DOHH2 (cell line): ENCODE measurements at regions not wholly inside any gene's neighbourhood (a gene's known extent, or its start where the extent isn't known, plus 50 kb on each side); places are given as distances from the start of the nearest gene placed in this dataset.

ENCODE experiments used
- H3F3A ChIP-seq: fragments of 200-600 bp; sonication (generic), shearing (Covaris generic); 2 replicates; pipeline ENCODE4 v1.6.0; 2016; ENCODE audit warnings: antibody characterized with exemption, mild to moderate bottlenecking; ENCODE audit not compliant: control insufficient read depth, insufficient read depth
- H3K27ac ChIP-seq: fragments of 200-600 bp; sonication (generic); 2 replicates; pipeline ENCODE4 v1.5.1; 2014; ENCODE audit warnings: low read depth, mild to moderate bottlenecking, low read length, moderate library complexity
- H3K27me3 ChIP-seq: fragments of 200-600 bp; sonication (generic); 2 replicates; pipeline ENCODE4 v1.6.1; 2014; ENCODE audit warnings: mild to moderate bottlenecking, low read length, mixed read lengths; ENCODE audit not compliant: control insufficient read depth
- H3K36me3 ChIP-seq: fragments of 200-600 bp; sonication (generic); 2 replicates; pipeline ENCODE4 v1.6.1; 2014; ENCODE audit warnings: mild to moderate bottlenecking, low read length, moderate library complexity, mixed read lengths; ENCODE audit not compliant: control insufficient read depth
- H3K4me1 ChIP-seq: fragments of 200-600 bp; sonication (generic); 2 replicates; pipeline ENCODE4 v1.6.1; 2014; ENCODE audit warnings: mild to moderate bottlenecking, low read length, mixed read lengths; ENCODE audit not compliant: control insufficient read depth
- H3K4me2 ChIP-seq: fragments of 200-600 bp; sonication (generic); 2 replicates; pipeline ENCODE4 v1.6.0; 2014; ENCODE audit warnings: mild to moderate bottlenecking, low read length, moderate library complexity
- H3K4me3 ChIP-seq: fragments of 200-600 bp; sonication (generic); 2 replicates; pipeline ENCODE4 v1.5.1; 2014; ENCODE audit warnings: mild to moderate bottlenecking, low read length, mixed read lengths
- H3K79me2 ChIP-seq: fragments of 200-600 bp; sonication (generic); 2 replicates; pipeline ENCODE4 v1.6.1; 2014; ENCODE audit warnings: mild to moderate bottlenecking, low read length, mixed read lengths; ENCODE audit not compliant: control insufficient read depth
- H3K9me2 ChIP-seq: fragments of 200-600 bp; sonication (generic); replicated peaks from 2 replicates; pipeline ENCODE4 v1.6.1; 2014; ENCODE audit warnings: mild to moderate bottlenecking, low read length, mixed read lengths; ENCODE audit not compliant: control insufficient read depth
- H3K9me3 ChIP-seq: fragments of 200-600 bp; sonication (generic); 2 replicates; pipeline ENCODE4 v1.6.1; 2014; ENCODE audit warnings: antibody characterized with exemption, low read length, mixed read lengths; ENCODE audit not compliant: control insufficient read depth, insufficient read depth
- H4K20me1 ChIP-seq: fragments of 200-600 bp; sonication (generic); 2 replicates; pipeline ENCODE4 v1.6.0; 2014; ENCODE audit warnings: low read depth, mild to moderate bottlenecking, antibody characterized with exemption, low read length, moderate library complexity; ENCODE audit not compliant: control insufficient read depth, insufficient read depth
- CTCF ChIP-seq: fragments of 200-600 bp; sonication (generic); IDR thresholded peaks from one replicate; pipeline ENCODE4 v1.5.1; 2014; ENCODE audit warnings: antibody characterized with exemption, mild to moderate bottlenecking, low read depth, low read length; ENCODE audit not compliant: poor library complexity, severe bottlenecking
- EZH2phosphoT487 ChIP-seq: fragments of 200-600 bp; sonication (generic); IDR thresholded peaks from 2 replicates; pipeline ENCODE4 v1.6.1; 2017; ENCODE audit warnings: borderline replicate concordance, mild to moderate bottlenecking, antibody characterized with exemption, low read length, moderate library complexity, mixed read lengths

- Histone ChIP-seq H3K4me3 (no peak overlapping the region), H3K9me2 (no peaks in the 10 kb centered on the region), H3K27ac (no peak overlapping the region), H3K9me3 (no peaks in the 10 kb centered on the region), H3K4me1 (peaks cover 11% of the 10 kb centered on the region), H3K4me2 (no peak overlapping the region), H4K20me1 (no peaks in the 10 kb centered on the region), H3K27me3 (peaks cover 15% of the 10 kb centered on the region), H3F3A (no peaks in the 10 kb centered on the region), H3K36me3 (no peaks in the 10 kb centered on the region), H3K79me2 (no peaks in the 10 kb centered on the region)
- TF ChIP-seq CTCF, result no peak
- TF ChIP-seq EZH2phosphoT487, result no peak
Measured at GRCh38 chr15:68877626-68878025, 52.7 kb upstream of the SPESP1 start.

- Histone ChIP-seq H3K79me2 (no peaks in the 10 kb centered on the region), H3K4me1 (peaks cover 4% of the 10 kb centered on the region), H3K4me2 (no peak overlapping the region), H3K4me3 (no peak overlapping the region), H4K20me1 (no peaks in the 10 kb centered on the region), H3K27ac (no peak overlapping the region), H3K36me3 (no peaks in the 10 kb centered on the region), H3F3A (no peaks in the 10 kb centered on the region), H3K27me3 (peaks cover 21% of the 10 kb centered on the region), H3K9me3 (no peaks in the 10 kb centered on the region), H3K9me2 (no peaks in the 10 kb centered on the region)
- TF ChIP-seq CTCF, result no peak
- TF ChIP-seq EZH2phosphoT487, result no peak
Measured at GRCh38 chr15:68880382-68880781, 49.9 kb upstream of the SPESP1 start.
